ENCODE measurements at regions not wholly inside any gene's neighbourhood (a gene's known extent, or its start where the extent isn't known, plus 50 kb on each side); places are given as distances from the start of the nearest gene placed in this dataset.
"Not testable (repeated sequence)": the region's sequence is repeated elsewhere in the genome, so short reads cannot be mapped to it uniquely, and the experiment has no call there.

DNA sequence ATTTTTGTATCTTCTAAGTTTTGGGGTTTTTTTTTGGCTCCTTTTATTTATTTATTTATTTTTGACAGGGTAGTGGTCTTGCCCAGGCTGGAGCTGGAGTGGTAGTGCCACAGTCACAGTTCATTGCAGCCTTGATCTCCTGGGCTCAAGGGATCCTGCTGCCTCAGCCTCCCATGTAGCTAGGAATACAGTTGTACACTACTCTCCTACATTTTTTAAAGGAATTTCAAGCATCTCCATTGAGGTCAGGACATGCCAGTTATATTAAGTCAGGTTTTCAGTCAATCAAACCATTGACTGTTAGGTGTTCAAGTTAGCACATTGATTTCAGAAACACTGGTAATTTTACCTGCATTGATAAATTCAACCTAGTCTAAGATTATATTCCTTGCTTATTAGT is 480.5 kb upstream of the SPRY2 start:
- no peak for DNase-seq (ENCODE audit: low spot score)

DNA sequence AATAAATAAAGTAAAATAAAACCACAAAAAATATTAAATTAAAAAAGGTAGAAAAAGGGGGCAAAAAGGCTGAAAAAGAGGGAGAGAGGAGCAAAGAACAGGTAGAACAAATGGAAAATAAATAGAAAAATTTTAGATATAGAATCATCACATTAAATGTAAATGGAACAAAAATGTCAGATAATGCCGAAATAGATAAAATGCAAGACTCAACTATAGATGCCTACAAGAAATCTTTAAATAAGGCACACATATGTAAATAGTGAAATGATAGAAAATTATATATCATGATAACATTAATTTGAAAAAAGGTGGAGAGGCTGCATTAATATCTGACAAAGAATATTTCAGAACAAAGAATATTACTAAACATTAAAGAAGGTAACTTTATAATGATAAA is 477.1 kb upstream of the SPRY2 start:
- no peak for DNase-seq (ENCODE audit: low spot score)

DNA sequence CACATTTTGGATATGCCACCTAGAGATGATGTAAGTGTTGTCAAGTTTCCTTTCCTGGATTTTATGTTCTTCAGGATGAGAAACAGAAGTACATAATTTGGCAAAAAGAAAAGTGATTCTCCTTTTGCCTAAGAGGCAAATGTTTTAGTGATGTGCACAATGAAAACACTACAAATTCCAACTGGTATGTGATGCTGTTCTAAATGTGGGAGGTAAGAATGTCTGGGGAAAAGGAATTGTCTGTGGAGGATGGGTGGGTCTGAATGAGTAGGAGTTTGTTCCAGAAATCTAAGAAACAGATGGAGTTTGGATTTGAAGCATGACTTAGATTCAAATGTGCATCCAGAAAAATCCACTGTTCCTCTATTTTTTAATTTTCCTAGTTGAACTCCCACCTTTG is 473.6 kb upstream of the SPRY2 start:
- DNase-seq (ENCODE audit: low spot score) = no peak

DNA sequence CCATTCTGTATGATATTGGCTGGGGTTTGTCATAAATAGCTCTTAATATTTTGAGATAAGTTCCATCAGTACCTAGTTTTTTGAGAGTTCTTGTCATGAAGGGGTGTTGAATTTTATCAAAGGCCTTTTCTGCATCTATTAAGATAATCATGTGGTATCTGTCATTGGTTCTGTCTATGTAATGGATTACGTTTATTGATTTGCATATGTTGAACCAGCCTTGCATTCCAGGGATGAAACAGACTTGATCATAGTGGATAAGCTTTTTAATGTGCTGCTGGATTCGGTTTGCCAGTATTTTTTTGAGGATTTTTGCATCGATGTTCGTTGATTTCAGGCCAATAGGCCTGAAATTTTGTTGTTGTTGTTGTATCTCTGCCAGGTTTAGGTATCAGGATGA is 469.4 kb upstream of the SPRY2 start:
- not testable (repeated sequence) for DNase-seq (ENCODE audit: low spot score)

DNA sequence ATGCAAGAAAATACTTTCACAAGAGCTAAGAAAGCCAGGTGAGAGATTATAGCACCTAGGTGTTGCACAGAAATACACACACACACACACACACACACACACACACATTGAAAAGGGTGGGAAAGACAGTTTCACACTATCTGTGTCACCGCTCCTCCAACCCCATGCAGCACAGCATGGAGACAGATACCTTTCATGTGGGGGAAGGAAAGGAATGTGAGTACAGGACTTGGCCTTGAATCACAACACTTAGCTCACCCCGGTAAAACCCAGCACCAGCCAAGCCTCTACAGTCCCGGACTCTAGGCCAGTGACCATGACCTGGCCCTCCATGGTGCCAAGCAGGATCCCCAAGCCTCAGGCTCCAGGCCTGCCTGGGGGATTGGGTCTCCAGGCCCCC is 462.0 kb upstream of the SPRY2 start:
- no peak for DNase-seq (ENCODE audit: low spot score)

DNA sequence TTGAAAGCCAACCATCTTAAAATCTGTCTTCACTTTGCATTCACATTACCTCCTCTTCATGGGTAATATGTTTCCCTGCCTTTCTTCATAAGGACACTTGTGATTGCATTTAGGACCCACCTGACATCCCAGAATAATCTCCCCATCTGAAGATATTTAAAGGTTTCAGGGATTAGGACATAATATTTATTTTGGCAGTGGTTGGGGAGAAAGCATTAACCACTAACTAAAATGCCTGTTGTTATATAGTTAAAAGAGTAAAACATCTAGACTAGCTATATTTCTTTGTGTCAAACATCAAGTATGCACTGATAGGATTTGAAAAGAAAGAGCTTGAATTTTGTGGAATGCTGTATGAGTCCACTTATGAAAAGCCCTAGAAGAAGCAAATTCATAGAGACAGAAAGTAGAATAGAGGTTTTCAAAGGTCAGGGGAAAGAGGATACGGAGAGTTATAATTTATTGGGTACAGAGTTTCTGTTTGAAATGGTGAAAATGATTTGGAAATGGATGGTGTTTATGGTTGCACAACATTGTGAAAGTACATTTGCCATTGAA is 457.7 kb upstream of the SPRY2 start:
- no peak for DNase-seq (ENCODE audit: low spot score)

DNA sequence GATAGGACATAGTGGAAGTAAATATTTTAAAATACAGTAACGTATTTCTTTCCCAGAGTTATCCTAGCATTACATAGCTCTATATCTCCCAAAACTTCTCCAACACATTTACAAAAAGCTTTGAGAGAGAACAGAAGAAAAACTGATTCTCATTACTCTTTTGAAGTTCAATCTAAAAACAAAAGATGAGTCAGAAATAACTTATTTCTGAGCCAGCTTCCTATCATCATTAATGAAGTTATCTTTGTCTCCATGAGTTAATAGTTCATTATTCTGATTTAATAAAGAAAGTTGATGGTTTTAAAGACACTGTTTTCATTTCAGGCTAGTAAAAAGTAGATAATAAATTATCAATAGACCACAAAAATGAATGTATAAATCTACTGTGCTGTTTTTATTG is 446.7 kb upstream of the SPRY2 start:
- no peak for DNase-seq (ENCODE audit: low spot score)

DNA sequence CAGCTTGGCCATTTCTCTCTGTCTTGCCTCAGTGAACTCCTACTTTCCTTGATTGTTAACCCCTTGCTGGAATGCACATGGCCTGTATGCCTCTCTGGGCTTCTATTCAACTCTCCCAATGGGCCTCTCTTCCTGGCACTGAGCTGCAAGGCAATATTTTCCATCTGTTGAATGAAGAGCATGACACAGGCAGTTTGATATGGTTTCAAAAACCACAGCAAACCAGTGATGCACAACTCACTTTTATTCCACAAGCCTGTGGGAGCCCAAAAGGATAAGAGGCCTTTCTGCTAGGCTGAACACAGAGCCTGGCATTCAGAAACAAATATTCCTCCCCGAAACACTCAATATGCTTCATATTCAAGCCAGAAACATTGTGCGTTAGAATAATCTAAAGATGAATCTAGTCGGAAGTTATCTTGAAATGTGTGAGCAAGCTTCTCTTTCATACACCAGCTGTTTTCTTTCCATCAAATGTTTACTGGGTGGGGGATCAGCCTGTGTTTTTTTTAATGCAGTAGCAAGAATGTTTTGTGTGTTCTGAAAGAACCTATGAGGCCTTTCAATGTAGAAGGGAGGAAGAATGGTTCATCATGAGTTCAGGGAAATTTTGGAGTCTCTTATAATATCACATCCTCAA is 443.1 kb upstream of the SPRY2 start:
- DNase-seq (ENCODE audit: low spot score) = no peak

DNA sequence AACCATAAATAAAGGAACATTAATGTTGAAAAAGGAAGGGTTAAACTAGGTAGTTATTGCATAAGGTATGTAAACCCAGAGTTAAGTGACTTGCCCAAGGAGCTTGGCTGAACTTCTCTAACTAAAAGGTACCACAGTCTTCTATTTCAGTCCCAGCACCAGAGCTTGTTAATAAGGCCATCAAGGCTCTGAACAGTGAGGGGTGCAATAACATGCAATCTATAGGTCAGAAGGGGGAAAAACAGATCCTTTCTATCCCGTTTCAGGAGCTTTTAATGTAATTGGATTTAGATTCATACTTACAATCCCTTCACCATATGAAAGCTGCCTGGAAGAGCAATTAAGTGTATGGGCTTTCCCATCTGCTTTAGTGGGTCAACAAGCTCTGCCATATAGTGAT is 441.5 kb upstream of the SPRY2 start:
- no peak for DNase-seq (ENCODE audit: low spot score)

DNA sequence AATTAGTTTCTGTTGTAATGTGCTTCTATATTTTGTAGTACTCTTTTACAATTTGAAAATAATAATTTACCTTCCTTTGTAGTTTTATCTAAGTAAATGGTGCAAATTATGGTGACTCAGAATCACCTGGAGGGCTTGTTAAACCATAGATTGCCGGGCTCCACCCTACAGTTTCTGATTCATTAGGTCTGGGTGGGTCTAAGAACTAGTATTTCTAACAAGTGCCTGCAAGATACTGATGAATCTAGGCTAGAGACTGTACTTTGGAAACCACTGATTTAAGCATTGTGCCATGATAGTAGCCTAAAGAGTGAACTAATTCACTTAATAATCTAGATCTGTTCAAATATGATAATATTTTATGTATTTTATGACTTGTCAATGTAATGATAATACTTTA is 437.4 kb upstream of the SPRY2 start:
- no peak for DNase-seq (ENCODE audit: low spot score)

DNA sequence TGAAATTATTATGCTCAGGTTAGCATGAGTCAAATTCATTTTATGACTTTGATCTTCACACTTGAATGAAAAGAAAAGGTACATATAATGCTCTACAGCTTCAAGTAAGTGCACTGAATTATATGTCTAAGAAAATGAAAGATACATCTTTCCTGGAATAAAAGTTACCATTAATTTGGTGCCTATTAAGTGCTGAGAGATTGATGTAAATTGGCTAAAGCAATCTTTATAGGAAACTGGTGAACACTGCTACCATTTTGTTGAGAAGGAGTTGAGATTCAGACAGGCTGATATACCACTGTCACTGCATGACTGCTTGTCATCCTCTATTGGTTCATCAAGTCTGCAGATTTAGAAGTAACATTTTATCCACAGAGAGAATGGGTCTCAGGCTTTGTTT is 416.8 kb upstream of the SPRY2 start:
- no peak for DNase-seq (ENCODE audit: low spot score)

DNA sequence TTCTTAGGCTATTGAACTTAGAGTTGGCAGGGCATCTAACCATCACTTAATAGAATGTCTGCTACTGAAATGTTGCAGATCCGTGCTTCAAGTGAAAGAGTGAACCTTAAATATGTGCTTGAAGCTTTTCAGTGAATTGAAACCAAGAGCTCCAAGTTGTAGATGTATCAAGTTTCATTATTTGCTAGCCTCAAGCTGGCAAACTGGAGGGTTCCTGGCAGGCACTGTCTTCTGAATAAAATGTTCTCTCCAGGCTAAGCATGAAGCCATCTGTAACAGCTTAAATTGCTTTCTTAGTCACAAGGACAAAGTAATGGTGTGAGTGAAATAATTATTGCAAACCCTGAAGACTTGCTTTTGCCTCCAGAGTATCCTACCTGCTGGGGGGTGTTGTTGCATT is 415.0 kb upstream of the SPRY2 start:
- DNase-seq (ENCODE audit: low spot score) = no peak

DNA sequence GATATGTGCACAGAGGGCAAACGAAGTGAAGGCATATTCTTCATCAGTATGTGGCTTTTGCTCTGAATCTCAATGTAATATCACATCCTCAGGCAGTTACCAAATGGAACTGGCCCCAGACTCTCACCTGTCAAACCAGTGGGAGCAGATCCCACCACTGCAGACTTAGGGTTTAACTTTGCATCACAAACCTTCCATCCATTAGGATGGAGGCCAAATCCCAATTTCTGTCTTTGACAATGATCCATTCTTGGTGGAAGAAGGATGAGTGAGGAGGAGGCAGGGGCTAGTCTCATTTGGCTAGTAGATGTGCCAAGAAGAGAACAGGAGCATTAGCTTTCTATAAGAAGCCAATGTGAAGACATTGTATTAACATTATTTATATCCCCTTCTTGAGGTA is 413.5 kb upstream of the SPRY2 start:
- DNase-seq (ENCODE audit: low spot score) = no peak

DNA sequence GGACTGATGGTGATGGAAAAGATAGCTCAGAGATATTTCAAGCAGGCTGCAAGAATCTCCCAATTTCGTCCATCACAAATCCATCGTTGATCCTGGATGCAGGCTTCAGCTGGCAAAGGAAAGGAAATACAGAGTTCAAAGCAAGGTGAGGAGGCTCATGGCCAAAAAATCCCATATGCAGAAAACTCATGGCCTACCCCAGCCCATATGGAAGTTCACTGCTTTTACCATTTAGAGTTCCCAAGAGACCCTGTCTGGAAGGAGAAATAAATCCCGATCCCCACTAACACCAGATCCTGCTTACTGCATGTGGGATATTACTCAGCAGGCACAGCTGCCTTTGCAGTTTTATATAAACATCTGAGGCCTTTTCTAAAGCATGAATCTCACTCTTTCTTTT is 412.9 kb upstream of the SPRY2 start:
- DNase-seq (ENCODE audit: low spot score) = no peak

DNA sequence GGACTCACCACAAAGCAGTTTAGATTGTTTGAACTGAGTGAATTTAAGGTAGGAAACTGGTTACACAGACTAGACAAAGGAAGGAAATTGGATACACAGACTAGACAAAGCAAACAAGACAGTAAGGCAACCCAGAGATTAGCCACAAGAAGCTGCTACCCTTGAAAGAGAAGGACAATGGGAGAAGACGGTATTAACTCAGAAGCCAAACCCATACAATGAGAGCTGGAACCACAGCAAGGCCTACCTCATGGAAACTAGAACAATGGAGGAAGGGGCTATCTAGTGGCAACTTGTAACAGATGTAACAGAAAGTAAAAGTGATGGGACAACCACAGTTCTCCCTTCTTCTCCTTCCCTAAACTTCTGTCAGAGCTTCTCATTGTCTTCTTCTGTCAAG is 410.9 kb upstream of the SPRY2 start:
- no peak for DNase-seq (ENCODE audit: low spot score)

DNA sequence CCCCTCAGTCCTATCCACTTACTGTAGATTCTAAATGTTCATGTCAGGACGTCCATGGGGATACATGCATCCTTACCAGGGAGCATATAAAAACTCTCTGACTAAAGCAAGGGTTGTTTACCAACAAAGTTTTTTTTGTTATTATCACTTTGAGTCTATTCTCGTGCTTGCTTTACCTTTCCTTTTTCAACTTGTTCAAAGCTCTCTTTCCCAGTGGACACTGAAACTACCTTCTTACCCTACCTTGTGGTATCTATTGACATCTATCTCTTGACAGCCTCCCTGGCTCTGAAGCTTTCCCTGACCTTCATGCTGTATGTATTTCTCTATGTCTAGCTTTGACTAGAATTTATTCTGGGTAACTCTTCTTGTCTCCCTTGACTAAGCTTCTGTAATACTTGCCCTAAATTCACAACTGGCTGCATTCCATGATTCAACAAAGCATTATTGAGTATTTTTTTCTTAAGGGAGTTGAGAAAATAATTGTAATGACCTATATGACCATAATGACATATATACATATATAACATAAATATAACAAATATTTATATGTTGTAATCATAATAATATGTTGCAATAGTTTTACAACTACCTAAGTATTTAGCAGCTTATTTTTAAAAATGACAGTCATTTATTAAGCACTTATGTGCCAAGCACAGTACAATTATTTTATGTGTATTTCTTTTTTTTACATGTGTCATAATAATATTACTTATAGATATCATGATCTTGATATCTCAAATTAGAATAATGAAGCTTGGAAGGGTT is 403.4 kb upstream of the SPRY2 start:
- DNase-seq (ENCODE audit: low spot score) = no peak

DNA sequence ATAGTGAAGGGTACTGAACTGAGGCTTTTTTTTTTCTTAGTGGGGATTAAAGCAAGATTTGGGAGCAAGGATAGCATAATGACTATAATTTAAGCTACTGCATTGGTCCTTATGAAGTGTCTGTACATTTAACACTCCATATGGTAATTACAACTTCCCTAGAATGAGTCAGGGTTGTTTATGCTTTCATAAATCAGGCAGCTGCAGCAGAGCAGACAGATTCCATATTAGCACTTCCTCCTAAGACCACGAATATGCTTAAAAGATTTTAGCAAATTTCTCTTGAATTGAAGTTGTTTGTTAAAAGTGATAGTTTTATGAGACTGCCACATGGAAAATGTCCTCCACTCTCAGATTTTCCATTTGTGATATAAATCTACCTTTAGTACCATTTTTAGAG is 401.1 kb upstream of the SPRY2 start:
- DNase-seq (ENCODE audit: low spot score) = no peak

DNA sequence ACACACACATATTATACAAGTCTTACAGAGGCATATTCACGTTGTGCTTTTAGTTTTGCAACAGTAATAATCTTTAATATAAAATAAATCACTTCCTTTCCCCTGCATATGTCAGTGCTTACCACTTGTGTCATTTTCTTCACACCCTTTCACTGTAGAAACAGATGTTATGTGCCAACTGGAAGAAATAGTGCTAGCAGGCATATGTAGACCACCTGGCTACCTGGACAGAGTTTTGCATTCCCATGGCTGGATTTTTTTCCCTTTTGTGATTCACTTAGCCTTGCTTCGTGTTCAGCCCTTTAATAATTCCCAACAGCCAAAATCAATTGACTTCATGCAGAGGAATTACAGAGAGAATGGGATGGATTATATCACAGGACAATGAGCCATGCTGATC is 399.1 kb upstream of the SPRY2 start:
- no peak for DNase-seq (ENCODE audit: low spot score)

DNA sequence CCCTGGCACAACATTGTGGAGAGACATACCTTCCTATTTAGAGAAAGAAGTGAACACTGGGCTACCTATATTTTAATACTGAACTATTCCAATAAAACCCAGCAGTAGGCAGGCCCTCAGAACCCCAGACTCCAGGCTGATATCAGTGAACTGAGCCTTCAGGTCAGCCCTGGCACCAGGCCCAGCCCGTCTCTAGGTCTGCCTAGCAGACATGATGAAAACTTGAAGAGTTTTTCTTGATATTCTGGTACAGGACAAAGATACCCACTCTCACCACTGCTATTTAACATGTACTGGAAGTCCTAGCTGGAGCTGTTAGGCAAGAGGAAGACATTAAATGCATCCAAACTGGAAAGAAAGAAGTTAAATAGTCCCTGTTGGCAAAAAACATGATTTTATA is 396.6 kb upstream of the SPRY2 start:
- no peak for DNase-seq (ENCODE audit: low spot score)

DNA sequence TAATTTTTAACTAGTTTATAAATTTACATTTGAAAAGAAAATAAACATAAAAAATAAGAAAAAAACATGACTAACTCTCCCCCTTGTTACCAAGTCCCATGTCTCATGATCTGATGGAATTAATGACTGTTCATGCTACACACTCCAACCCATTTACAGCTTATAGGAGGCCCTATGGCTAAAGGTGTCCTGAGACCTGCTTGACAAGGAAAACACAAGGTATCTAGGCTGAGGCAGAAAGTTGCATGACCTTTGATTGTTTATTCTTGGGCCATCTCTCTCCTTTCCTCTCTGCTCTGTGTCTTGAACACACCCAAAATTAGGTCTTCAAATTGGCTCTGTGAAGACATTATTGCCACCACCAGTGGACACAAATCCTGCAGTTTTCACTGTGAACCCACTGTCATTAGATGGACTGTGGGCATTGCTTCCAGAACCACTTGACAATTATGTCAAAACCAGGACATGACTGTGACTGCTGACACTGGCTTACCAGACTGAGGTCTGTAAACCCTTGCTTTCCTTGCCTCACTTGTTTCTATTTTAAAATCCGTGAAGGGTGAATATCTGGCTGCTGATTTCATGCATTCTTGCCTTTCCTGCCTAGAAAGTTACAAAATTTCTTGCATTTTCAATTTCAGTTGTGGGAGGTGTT is 386.5 kb upstream of the SPRY2 start:
- no peak for DNase-seq (ENCODE audit: low spot score)

DNA sequence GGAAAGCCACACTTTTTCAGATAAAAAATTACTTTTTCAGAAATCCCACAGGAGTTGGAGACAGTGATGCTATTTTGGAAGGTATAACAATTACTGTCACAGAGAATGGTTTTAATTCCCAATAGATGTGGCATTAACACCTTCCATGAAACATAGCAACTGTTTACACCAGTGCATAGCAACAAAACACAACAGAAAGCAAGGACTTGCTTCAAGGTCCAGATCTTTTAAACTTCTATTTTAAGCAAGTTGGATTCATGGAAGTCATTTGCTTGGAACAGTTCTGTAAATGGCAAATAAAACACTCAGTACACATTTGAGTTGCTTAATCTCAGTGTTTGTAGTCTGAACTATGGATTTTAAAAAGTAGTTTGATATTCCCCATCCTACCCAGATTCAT is 385.9 kb upstream of the SPRY2 start:
- no peak for DNase-seq (ENCODE audit: low spot score)

DNA sequence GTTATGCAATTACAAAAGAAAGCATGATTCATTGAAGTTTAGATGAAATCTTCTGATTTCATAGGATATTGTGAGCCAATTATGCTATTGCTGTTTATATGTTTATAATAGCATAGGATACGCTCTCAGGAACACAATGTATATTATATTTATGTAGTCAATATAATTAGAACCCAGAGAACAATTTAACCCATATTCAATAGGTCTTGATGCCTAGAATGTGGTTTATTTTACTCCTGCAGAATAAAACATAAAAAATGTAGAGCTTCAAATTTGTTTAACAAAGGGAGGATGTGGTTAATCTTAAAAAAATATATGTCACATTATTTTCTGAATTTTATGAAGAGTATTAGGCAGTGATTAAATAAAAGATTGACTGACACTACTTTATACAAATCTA is 380.8 kb upstream of the SPRY2 start:
- no peak for DNase-seq (ENCODE audit: low spot score)

DNA sequence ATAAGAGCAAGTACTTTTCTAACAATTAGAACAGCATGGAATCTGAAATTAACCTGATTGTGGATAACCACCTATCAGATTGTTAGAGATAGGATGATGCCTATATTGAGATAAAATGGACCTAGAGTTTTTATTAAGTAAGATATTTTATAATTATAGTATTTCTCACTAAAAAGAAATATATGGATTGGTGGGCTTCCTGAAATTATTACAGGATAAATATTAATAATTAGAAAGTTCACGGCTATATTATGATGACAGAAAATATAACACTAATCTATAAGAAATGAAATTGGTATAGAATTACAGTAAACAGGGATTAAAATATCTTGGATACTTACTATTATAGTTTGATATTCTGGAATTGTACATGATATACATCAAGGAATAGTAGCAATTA is 378.0 kb upstream of the SPRY2 start:
- DNase-seq (ENCODE audit: low spot score) = no peak

Data from activated CD4-positive, alpha-beta T cell treated with anti-CD3 and anti-CD28 coated beads, Interleukin-2, Interleukin-4, amounts not matched to agents 100 ng/mL and 50 ng/mL, durations not matched to agents 16 hours and 8 hours (primary cell).